ENCODE measurements at regions not wholly inside any gene's neighbourhood (a gene's known extent, or its start where the extent isn't known, plus 50 kb on each side); places are given as distances from the start of the nearest gene placed in this dataset.

DNA sequence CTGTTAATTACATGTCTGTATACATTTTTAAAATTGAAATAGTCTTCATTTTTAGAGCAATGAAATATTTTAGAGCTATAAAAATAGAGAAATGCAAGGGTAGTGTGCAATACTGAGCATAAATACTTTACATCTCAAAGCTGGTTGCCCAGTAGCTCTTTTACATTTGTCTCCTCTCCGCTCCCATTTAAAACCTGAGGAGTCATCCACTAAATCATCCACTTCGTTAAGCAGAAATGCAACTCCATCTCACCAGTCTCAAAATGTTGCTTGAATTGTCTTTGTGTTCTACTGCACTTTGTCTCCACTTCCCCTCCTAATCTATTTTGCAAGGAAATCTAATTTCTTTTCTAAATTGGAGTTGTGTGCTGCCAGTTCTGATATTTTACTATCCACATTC is 563.6 kb downstream of the VGLL3 start:
- H3K36me3 ChIP-seq (replicated peaks; ENCODE audit: low read depth, low read length) = no peaks in the 10 kb centered on the region
- H3K4me3 ChIP-seq (ENCODE audit: low read length) = no peak overlapping the region
- no peaks in the 10 kb centered on the region for H3K4me1 ChIP-seq (ENCODE audit: low read length)
- H3K27me3 ChIP-seq (ENCODE audit: low read depth, low read length) = no peaks in the 10 kb centered on the region
- no peaks in the 10 kb centered on the region for H3K79me2 ChIP-seq (ENCODE audit: low read length)
- H3K9me3 ChIP-seq (ENCODE audit: insufficient read depth, low read length) = no peaks in the 10 kb centered on the region
- no peak overlapping the region for H3K9ac ChIP-seq (ENCODE audit: low read length)
- H3K27ac ChIP-seq (ENCODE audit: low read length) = no peak overlapping the region
- H3K4me2 ChIP-seq (ENCODE audit: low read length) = no peak overlapping the region
- no peaks in the 10 kb centered on the region for H4K20me1 ChIP-seq (ENCODE audit: insufficient read depth, low read length)
- TF ChIP-seq, protein P1, sequence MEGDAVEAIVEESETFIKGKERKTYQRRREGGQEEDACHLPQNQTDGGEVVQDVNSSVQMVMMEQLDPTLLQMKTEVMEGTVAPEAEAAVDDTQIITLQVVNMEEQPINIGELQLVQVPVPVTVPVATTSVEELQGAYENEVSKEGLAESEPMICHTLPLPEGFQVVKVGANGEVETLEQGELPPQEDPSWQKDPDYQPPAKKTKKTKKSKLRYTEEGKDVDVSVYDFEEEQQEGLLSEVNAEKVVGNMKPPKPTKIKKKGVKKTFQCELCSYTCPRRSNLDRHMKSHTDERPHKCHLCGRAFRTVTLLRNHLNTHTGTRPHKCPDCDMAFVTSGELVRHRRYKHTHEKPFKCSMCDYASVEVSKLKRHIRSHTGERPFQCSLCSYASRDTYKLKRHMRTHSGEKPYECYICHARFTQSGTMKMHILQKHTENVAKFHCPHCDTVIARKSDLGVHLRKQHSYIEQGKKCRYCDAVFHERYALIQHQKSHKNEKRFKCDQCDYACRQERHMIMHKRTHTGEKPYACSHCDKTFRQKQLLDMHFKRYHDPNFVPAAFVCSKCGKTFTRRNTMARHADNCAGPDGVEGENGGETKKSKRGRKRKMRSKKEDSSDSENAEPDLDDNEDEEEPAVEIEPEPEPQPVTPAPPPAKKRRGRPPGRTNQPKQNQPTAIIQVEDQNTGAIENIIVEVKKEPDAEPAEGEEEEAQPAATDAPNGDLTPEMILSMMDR (IDR thresholded peaks at IDR 0.05; ENCODE audit: low read depth, low read length) = no peak
- no peak for TF ChIP-seq EZH2phosphoT487 (IDR thresholded peaks at IDR 0.05; ENCODE audit: low read depth)
- 0 out of 2 replicates have a peak overlapping the region, but pooled peaks have one; percentile 24 for H2AFZ ChIP-seq (ENCODE audit: low read depth, low read length)

DNA sequence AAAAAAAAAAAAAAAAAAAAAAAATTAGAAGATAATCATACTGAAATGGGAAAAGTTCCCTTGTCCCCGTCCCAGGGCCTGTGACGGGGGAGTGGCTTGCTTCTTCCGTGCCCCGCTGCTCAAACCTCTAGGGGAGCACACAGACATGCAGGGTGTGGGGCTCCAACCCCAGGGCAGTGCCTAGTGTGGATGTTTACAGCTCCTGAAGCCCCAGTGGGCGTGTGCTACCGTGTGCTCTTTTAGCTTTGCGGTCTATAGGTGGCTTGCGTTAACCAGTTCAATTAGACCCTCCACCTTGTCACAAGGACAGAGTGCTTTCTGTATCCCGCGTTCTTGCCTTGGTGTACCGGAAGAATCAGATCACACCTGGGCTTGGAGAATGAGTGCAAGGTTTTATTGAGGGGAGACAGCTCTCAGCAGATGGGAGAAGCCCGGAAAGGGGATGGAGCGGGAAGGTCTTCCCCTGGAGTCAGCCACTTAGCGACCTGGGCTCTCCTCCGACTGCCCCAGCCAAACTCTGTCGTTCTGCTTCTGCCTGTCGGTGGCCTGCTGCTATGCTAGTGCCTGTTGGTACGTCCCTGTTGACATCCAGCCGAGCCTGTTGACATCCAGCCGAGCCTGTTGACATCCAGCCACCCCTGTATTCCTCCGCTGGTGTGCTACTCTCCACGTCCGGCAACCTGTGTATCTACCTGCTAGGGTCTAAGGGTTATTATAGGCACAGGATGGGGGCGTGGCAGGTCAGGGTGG is 569.8 kb downstream of the VGLL3 start:
- Histone ChIP-seq H3K79me2 (ENCODE audit: low read length) (no peaks in the 10 kb centered on the region), H2AFZ (ENCODE audit: low read depth, low read length) (no peak overlapping the region), H3K4me2 (ENCODE audit: low read length) (no peak overlapping the region), H3K4me3 (ENCODE audit: low read length) (no peak overlapping the region), H3K36me3 (replicated peaks; ENCODE audit: low read depth, low read length) (no peaks in the 10 kb centered on the region), H4K20me1 (ENCODE audit: insufficient read depth, low read length) (no peaks in the 10 kb centered on the region), H3K4me1 (ENCODE audit: low read length) (peaks cover 4% of the 10 kb centered on the region; the same call in 1 of the 2 replicates), H3K27me3 (ENCODE audit: low read depth, low read length) (no peaks in the 10 kb centered on the region), H3K9me3 (ENCODE audit: insufficient read depth, low read length) (no peaks in the 10 kb centered on the region), H3K27ac (ENCODE audit: low read length) (no peak overlapping the region), H3K9ac (ENCODE audit: low read length) (no peak overlapping the region)
- no peak for TF ChIP-seq EZH2phosphoT487 (IDR thresholded peaks at IDR 0.05; ENCODE audit: low read depth)
- TF ChIP-seq, protein P1 (IDR thresholded peaks at IDR 0.05; ENCODE audit: low read depth, low read length) = no peak

DNA sequence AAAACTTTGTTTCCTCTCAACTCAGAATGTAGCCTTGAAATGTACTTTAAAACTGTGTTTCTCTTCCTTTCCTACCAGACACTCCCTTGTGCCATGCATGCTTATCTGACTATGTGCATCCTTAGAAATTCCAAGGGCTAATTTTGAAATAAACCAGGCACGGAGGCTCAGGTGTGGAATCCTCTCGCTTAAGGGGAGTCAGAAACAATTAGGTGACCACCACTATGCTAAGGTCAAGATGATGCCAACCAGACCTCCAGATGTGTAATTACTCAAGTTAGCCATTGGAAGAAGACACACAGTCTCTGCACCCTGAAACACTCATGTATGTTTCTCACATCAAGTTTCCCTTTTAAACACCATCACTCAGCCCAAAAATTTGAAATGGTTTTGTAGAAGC is 572.1 kb downstream of the VGLL3 start:
- H4K20me1 ChIP-seq (ENCODE audit: insufficient read depth, low read length) = no peaks in the 10 kb centered on the region
- no peaks in the 10 kb centered on the region for H3K79me2 ChIP-seq (ENCODE audit: low read length)
- TF ChIP-seq, protein P1 (IDR thresholded peaks at IDR 0.05; ENCODE audit: low read depth, low read length) = no peak
- no peak for TF ChIP-seq EZH2phosphoT487 (IDR thresholded peaks at IDR 0.05; ENCODE audit: low read depth)
- no peak overlapping the region for H3K27ac ChIP-seq (ENCODE audit: low read length)
- H2AFZ ChIP-seq (ENCODE audit: low read depth, low read length) = no peak overlapping the region
- no peaks in the 10 kb centered on the region for H3K27me3 ChIP-seq (ENCODE audit: low read depth, low read length)
- no peak overlapping the region for H3K4me2 ChIP-seq (ENCODE audit: low read length)
- H3K4me3 ChIP-seq (ENCODE audit: low read length) = no peak overlapping the region
- H3K4me1 ChIP-seq (ENCODE audit: low read length) = peaks cover 4% of the 10 kb centered on the region; the same call in 1 of the 2 replicates
- no peaks in the 10 kb centered on the region for H3K36me3 ChIP-seq (replicated peaks; ENCODE audit: low read depth, low read length)
- H3K9me3 ChIP-seq (ENCODE audit: insufficient read depth, low read length) = no peaks in the 10 kb centered on the region
- H3K9ac ChIP-seq (ENCODE audit: low read length) = no peak overlapping the region

DNA sequence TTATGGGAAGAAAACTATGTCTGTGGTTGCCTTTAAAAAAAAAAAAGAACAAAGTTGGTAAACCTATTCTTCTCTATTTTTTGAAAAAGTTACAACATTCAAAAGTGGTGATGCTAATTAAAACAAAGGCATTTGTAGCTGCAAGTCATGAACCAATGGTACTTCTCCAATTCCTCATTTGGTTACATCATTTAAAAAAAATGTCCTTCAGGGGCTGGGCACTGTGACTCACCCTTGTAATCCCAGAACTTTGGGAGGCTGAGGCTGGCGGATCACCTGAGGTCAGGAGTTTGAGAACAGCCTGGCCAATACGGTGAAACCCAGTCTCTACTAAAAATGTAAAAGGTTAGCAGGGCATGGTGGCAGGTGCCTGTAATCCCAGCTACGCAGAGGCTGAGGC is 574.6 kb downstream of the VGLL3 start:
- H3K36me3 ChIP-seq (replicated peaks; ENCODE audit: low read depth, low read length) = no peaks in the 10 kb centered on the region
- H3K27me3 ChIP-seq (ENCODE audit: low read depth, low read length) = no peaks in the 10 kb centered on the region
- no peak overlapping the region for H3K9ac ChIP-seq (ENCODE audit: low read length)
- no peak overlapping the region for H3K4me2 ChIP-seq (ENCODE audit: low read length)
- H3K79me2 ChIP-seq (ENCODE audit: low read length) = no peaks in the 10 kb centered on the region
- H2AFZ ChIP-seq (ENCODE audit: low read depth, low read length) = no peak overlapping the region
- no peak overlapping the region for H3K27ac ChIP-seq (ENCODE audit: low read length)
- no peaks in the 10 kb centered on the region for H4K20me1 ChIP-seq (ENCODE audit: insufficient read depth, low read length)
- peaks cover 4% of the 10 kb centered on the region; the same call in 1 of the 2 replicates for H3K4me1 ChIP-seq (ENCODE audit: low read length)
- no peaks in the 10 kb centered on the region for H3K9me3 ChIP-seq (ENCODE audit: insufficient read depth, low read length)
- TF ChIP-seq, protein P1 (IDR thresholded peaks at IDR 0.05; ENCODE audit: low read depth, low read length) = no peak
- TF ChIP-seq EZH2phosphoT487 (IDR thresholded peaks at IDR 0.05; ENCODE audit: low read depth) = no peak
- no peak overlapping the region for H3K4me3 ChIP-seq (ENCODE audit: low read length)
